ENCODE measurements at regions not wholly inside any gene's neighbourhood (a gene's known extent, or its start where the extent isn't known, plus 50 kb on each side); places are given as distances from the start of the nearest gene placed in this dataset.

GRCh38 chr16:10253409-10253808 is 71.2 kb upstream of the GRIN2A start:
- TF ChIP-seq CTCF (IDR thresholded peaks at IDR 0.05) (no peak), EZH2 (IDR thresholded peaks at IDR 0.05) (no peak), EZH2phosphoT487 (IDR thresholded peaks at IDR 0.05) (no peak)

Data from neural progenitor cell (in vitro differentiated cells).